ENCODE measurements at regions not wholly inside any gene's neighbourhood (a gene's known extent, or its start where the extent isn't known, plus 50 kb on each side); places are given as distances from the start of the nearest gene placed in this dataset.

DNA sequence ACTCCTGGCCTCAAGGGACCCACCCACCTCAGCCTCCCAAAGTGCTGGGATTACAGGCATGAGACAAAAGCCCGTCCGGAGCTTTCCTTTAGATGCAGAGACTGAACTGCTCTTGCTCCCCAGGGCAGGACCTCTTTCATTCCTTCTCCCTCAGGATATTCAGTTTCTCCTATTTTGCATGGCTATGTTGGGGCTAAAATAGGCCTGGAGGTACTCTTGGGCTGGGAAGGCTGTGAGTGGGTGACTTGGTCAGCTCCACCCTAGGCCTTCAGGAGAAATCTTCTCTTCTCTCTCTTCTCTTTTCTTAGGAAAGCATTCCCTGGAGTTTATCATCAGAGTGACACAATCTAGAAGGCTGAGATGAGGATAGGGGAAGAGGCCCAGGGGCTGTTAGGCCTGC lies 126.4 kb downstream of the LRRC70 start:
- TF ChIP-seq, protein P1, sequence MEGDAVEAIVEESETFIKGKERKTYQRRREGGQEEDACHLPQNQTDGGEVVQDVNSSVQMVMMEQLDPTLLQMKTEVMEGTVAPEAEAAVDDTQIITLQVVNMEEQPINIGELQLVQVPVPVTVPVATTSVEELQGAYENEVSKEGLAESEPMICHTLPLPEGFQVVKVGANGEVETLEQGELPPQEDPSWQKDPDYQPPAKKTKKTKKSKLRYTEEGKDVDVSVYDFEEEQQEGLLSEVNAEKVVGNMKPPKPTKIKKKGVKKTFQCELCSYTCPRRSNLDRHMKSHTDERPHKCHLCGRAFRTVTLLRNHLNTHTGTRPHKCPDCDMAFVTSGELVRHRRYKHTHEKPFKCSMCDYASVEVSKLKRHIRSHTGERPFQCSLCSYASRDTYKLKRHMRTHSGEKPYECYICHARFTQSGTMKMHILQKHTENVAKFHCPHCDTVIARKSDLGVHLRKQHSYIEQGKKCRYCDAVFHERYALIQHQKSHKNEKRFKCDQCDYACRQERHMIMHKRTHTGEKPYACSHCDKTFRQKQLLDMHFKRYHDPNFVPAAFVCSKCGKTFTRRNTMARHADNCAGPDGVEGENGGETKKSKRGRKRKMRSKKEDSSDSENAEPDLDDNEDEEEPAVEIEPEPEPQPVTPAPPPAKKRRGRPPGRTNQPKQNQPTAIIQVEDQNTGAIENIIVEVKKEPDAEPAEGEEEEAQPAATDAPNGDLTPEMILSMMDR (conservative IDR thresholded peaks at IDR 0.05): no peak
- Mint-ChIP-seq H3K27ac (ENCODE audit: unreplicated experiment) (no peak overlapping the region), H3K4me3 (no peak overlapping the region), H3K36me3 (ENCODE audit: low read depth) (peaks cover 4% of the 10 kb centered on the region), H3K27me3 (ENCODE audit: low read depth) (peaks cover 3% of the 10 kb centered on the region), H3K9me3 (peaks cover 18% of the 10 kb centered on the region), H3K4me1 (no peaks in the 10 kb centered on the region)
- no peak for DNase-seq (ENCODE audit: low read depth, low spot score)

- Mint-ChIP-seq H3K36me3 (ENCODE audit: low read depth) (no peaks in the 10 kb centered on the region), H3K4me1 (no peaks in the 10 kb centered on the region), H3K4me3 (no peak overlapping the region), H3K27ac (ENCODE audit: unreplicated experiment) (no peak overlapping the region), H3K27me3 (ENCODE audit: low read depth) (no peaks in the 10 kb centered on the region), H3K9me3 (peaks cover 16% of the 10 kb centered on the region)
- DNase-seq (ENCODE audit: low read depth, low spot score): no peak
- TF ChIP-seq, protein P1 (conservative IDR thresholded peaks at IDR 0.05): no peak
Measured at GRCh38 chr5:62702126-62702525, 123.5 kb downstream of the LRRC70 start.

- peaks cover 16% of the 10 kb centered on the region for H3K9me3 Mint-ChIP-seq
- H3K27ac Mint-ChIP-seq (ENCODE audit: unreplicated experiment): no peak overlapping the region
- TF ChIP-seq, protein P1 (conservative IDR thresholded peaks at IDR 0.05): no peak
- no peaks in the 10 kb centered on the region for H3K36me3 Mint-ChIP-seq (ENCODE audit: low read depth)
- no peaks in the 10 kb centered on the region for H3K27me3 Mint-ChIP-seq (ENCODE audit: low read depth)
- no peak overlapping the region for H3K4me3 Mint-ChIP-seq
- no peak for DNase-seq (ENCODE audit: low read depth, low spot score)
- H3K4me1 Mint-ChIP-seq: no peaks in the 10 kb centered on the region
Measured at GRCh38 chr5:62701036-62701435, 122.4 kb downstream of the LRRC70 start.

DNA sequence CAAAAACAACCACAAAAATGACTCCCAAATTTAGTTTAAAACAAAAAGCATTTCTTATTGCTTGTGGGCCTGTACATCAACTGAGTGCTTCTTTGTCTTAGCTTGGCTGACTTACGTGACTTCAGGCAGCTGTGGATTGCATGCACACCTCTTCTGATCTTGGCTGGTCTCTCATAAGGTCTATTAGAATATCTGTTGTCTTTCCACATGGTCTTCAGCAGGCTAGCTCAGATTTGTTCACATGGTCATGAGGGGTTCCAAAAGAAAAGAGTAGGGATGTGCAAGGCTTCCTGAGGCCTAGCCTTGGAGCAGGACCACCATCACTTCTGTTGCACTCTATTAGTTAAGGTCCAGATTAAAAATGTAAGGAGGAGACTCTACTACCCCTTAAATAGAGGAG lies 120.1 kb downstream of the LRRC70 start:
- H3K27ac Mint-ChIP-seq (ENCODE audit: unreplicated experiment): no peak overlapping the region

GRCh38 chr5:62695274-62695673 lies 116.7 kb downstream of the LRRC70 start:
- no peaks in the 10 kb centered on the region for H3K4me1 Mint-ChIP-seq
- H3K27me3 Mint-ChIP-seq (ENCODE audit: low read depth): no peaks in the 10 kb centered on the region
- TF ChIP-seq, protein P1 (conservative IDR thresholded peaks at IDR 0.05): no peak
- no peak for DNase-seq (ENCODE audit: low read depth, low spot score)
- no peaks in the 10 kb centered on the region for H3K36me3 Mint-ChIP-seq (ENCODE audit: low read depth)
- no peak overlapping the region for H3K4me3 Mint-ChIP-seq
- H3K27ac Mint-ChIP-seq (ENCODE audit: unreplicated experiment): no peak overlapping the region
- peaks cover 11% of the 10 kb centered on the region for H3K9me3 Mint-ChIP-seq

More for the DNA sequence above, 120.1 kb downstream of the LRRC70 start:
- DNase-seq (ENCODE audit: low read depth, low spot score): no peak
- Mint-ChIP-seq H3K9me3 (peaks cover 17% of the 10 kb centered on the region), H3K4me1 (no peaks in the 10 kb centered on the region), H3K27me3 (ENCODE audit: low read depth) (no peaks in the 10 kb centered on the region), H3K36me3 (ENCODE audit: low read depth) (no peaks in the 10 kb centered on the region), H3K4me3 (no peak overlapping the region)
- TF ChIP-seq, protein P1 (conservative IDR thresholded peaks at IDR 0.05): no peak
